Heart left ventricle (tissue), 13 donors: ENCODE measurements at regions not wholly inside any gene's neighbourhood (a gene's known extent, or its start where the extent isn't known, plus 50 kb on each side); places are given as distances from the start of the nearest gene placed in this dataset.

ENCODE experiments used
- POLR2A ChIP-seq, 2 donors: fragments of 450-650 bp; IDR thresholded peaks; one replicate each; pipeline ENCODE4 v1.6.1; 2017; ENCODE audit warnings: antibody characterized with exemption in 2 of 2, mild to moderate bottlenecking in 2 of 2, moderate library complexity in 2 of 2
- TF ChIP-seq, protein P1 (sequence below), 12 donors: fragments of 200-600 bp; sonication (generic) in 4 of 12; IDR thresholded peaks; one replicate each; pipeline versions ENCODE4 v1.5.0 to v1.8.0; 2018 to 2022; ENCODE audit warnings: antibody characterized with exemption in 12 of 12, mild to moderate bottlenecking in 5 of 12
- donor health status: ischemic (EF 13 %, LVEDD 7.1; RV severe dilation, severe dysfunction).
- donor health status: DM: no; HTN: yes; CAD: no.
- donor health status: DM: no; HTN: no; CAD: no.
- donor health status: ischemic (EF 25% LVEDD 6.9; RV normal size, moderate dysfunction).
- donor health status: ischemic (EF 25% LVEDD 5.7; RV mildly dilated, moderate dysfunction).
- donor health status: ischemic (EF 35%, LVEDD 5.7; RV mildly dilated, moderate dysfunction).
- donor health status: nonischemic (EF 11% LVEDD 7.7; RV severe dilation, severe dysfunction).
- donor health status: DM: yes; HTN: yes; CAD: no.
- donor health status: PGD.
- donor health status: ischemic (EF 29% LVEDD 5.4; RV normal size, mild dysfunction).
- donor health status: nonischemic (EF 23%, LVEDD 6.1; RV moderate dilation, normal function).

DNA sequence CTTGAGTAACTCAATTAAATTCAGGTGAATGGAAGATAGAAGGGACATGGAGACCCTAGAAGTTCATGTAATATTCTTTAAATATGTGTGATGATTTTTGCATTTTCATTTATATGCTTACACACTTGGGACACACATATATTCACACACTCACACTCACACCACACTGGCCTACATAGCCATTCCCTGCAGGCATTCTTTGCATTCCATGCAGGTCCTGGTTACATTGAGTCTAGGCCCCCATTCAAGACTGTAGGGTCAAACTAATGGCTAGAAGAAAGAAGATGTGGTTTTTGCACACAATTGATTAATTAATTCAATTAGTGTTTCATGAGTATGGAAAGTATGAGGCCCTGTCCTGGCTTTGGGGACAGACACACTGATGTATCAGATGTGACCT is 249.4 kb downstream of the HNMT start:
- TF ChIP-seq, protein P1, sequence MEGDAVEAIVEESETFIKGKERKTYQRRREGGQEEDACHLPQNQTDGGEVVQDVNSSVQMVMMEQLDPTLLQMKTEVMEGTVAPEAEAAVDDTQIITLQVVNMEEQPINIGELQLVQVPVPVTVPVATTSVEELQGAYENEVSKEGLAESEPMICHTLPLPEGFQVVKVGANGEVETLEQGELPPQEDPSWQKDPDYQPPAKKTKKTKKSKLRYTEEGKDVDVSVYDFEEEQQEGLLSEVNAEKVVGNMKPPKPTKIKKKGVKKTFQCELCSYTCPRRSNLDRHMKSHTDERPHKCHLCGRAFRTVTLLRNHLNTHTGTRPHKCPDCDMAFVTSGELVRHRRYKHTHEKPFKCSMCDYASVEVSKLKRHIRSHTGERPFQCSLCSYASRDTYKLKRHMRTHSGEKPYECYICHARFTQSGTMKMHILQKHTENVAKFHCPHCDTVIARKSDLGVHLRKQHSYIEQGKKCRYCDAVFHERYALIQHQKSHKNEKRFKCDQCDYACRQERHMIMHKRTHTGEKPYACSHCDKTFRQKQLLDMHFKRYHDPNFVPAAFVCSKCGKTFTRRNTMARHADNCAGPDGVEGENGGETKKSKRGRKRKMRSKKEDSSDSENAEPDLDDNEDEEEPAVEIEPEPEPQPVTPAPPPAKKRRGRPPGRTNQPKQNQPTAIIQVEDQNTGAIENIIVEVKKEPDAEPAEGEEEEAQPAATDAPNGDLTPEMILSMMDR (IDR thresholded peaks at IDR 0.05) = no peak
- no peak for TF ChIP-seq POLR2A (IDR thresholded peaks at IDR 0.05)
